Hepatocyte (in vitro differentiated cells): ENCODE measurements at regions not wholly inside any gene's neighbourhood (a gene's known extent, or its start where the extent isn't known, plus 50 kb on each side); places are given as distances from the start of the nearest gene placed in this dataset.

Experiments
- DNase-seq: peaks from one replicate; pipeline ENCODE4 v3.0.0-alpha.2; 2016; ENCODE audit warnings: low spot score
- H2AFZ ChIP-seq: fragments of 200-600 bp; sonication (generic); 2 replicates; pipeline ENCODE4 v1.6.0; 2016; ENCODE audit warnings: antibody characterized with exemption, mild to moderate bottlenecking
- H3K27ac ChIP-seq: fragments of 200-600 bp; sonication (generic); 2 replicates; pipeline ENCODE4 v1.5.1; 2016; ENCODE audit warnings: mild to moderate bottlenecking
- H3K27me3 ChIP-seq: fragments of 200-600 bp; sonication (generic); 2 replicates; pipeline ENCODE4 v1.6.1; 2016
- H3K36me3 ChIP-seq: fragments of 200-600 bp; sonication (generic); replicated peaks from 2 replicates; pipeline ENCODE4 v1.5.1; 2016; ENCODE audit warnings: low read depth; ENCODE audit not compliant: insufficient read depth
- H3K4me1 ChIP-seq: fragments of 200-600 bp; sonication (generic); 2 replicates; pipeline ENCODE4 v1.5.1; 2016; ENCODE audit warnings: mild to moderate bottlenecking, moderate library complexity; ENCODE audit not compliant: insufficient read depth
- H3K4me2 ChIP-seq: fragments of 200-600 bp; sonication (generic); 2 replicates; pipeline ENCODE4 v1.6.0; 2016
- H3K4me3 ChIP-seq: fragments of 200-600 bp; sonication (generic); 2 replicates; pipeline ENCODE4 v1.5.1; 2016; ENCODE audit warnings: mild to moderate bottlenecking
- H3K79me2 ChIP-seq: fragments of 200-600 bp; sonication (generic); 2 replicates; pipeline ENCODE4 v1.6.0; 2017; ENCODE audit warnings: mild to moderate bottlenecking
- H3K9me2 ChIP-seq: fragments of 200-600 bp; sonication (generic); replicated peaks from 2 replicates; pipeline ENCODE4 v1.6.0; 2017; ENCODE audit warnings: mild to moderate bottlenecking; ENCODE audit not compliant: insufficient read depth
- H3K9me3 ChIP-seq: fragments of 200-600 bp; sonication (generic); 2 replicates; pipeline ENCODE4 v1.5.1; 2016; ENCODE audit warnings: low read depth, mild to moderate bottlenecking
- H4K20me1 ChIP-seq: fragments of 200-600 bp; sonication (generic); 2 replicates; pipeline ENCODE4 v1.6.0; 2016; ENCODE audit warnings: mild to moderate bottlenecking; ENCODE audit not compliant: insufficient read depth, poor library complexity, severe bottlenecking
- CTCF ChIP-seq: fragments of 200-600 bp; sonication (generic); IDR thresholded peaks from 2 replicates; pipeline ENCODE4 v1.5.1; 2016; ENCODE audit warnings: antibody characterized with exemption, mild to moderate bottlenecking; ENCODE audit not compliant: poor library complexity
- EZH2 ChIP-seq: fragments of 200-600 bp; sonication (generic); IDR thresholded peaks from 2 replicates; pipeline ENCODE4 v1.6.1; 2016; ENCODE audit warnings: antibody characterized with exemption, mild to moderate bottlenecking, borderline replicate concordance
- EZH2phosphoT487 ChIP-seq: fragments of 200-600 bp; sonication (generic); IDR thresholded peaks from one replicate; pipeline ENCODE4 v1.6.1; 2018; ENCODE audit warnings: antibody characterized with exemption, mild to moderate bottlenecking, low read depth, moderate library complexity; ENCODE audit not compliant: unreplicated experiment, severe bottlenecking
- WGBS: methylation state at CpG from one replicate; pipeline ENCODE4 v1.1.6; 2016; ENCODE audit warnings: low lambda C conversion rate; ENCODE audit errors: missing lambda C conversion rate; 5-methylcytosine and 5-hydroxymethylcytosine counted together

DNA sequence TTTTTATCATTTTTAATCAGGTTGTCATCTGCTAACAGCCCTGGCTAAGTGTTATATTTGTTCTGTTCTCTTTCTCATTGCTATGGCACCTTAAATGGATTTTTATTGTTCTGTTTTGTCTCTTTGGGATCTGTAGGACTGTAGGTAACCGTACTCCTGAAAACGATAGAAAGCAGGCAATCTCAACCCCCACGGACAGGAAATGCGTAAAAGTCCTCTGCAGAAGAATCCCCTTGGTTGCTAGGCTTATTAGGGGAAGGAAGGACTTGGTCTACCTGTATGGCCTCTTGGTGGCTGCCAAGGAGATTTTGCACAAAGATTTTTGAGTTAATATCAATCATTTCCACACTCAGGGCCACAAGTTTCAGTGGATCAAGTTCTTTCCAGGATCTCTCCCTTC is 571.9 kb upstream of the ZNF385D start:
- 49% methylated on average over 4 of the region's 4 CpGs for WGBS
- H3K36me3 ChIP-seq: no peaks in the 10 kb centered on the region
- H3K4me2 ChIP-seq: no peak overlapping the region

DNA sequence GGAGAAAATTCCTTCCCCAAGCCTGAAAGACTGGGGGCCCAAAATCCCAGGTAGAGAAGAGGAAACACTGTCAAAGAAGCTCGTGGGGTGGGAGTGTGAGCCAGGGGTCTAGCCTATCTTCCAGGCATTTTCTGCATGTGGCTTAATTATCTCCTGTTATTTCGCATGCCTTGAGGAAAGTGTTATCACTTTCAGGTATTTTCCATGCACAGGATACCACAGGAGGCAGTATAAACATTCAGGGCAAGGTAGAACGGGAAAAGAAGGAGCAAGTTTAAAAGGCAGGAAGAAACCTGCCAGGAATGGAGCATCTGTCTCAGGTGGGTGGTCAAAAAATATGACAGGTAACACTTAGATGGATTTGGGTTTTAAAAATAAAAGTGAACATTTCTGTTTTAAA is 575.3 kb upstream of the ZNF385D start:
- no peaks in the 10 kb centered on the region for H3K27me3 ChIP-seq

More for the DNA sequence above, 571.9 kb upstream of the ZNF385D start:
- Histone ChIP-seq H3K27me3 (no peaks in the 10 kb centered on the region), H3K9me3 (no peaks in the 10 kb centered on the region), H3K27ac (no peak overlapping the region), H2AFZ (no peak overlapping the region), H3K79me2 (no peaks in the 10 kb centered on the region), H3K9me2 (no peaks in the 10 kb centered on the region), H3K4me1 (no peaks in the 10 kb centered on the region), H4K20me1 (no peaks in the 10 kb centered on the region), H3K4me3 (no peak overlapping the region)
- TF ChIP-seq EZH2phosphoT487: no peak
- no peak for DNase-seq

DNA sequence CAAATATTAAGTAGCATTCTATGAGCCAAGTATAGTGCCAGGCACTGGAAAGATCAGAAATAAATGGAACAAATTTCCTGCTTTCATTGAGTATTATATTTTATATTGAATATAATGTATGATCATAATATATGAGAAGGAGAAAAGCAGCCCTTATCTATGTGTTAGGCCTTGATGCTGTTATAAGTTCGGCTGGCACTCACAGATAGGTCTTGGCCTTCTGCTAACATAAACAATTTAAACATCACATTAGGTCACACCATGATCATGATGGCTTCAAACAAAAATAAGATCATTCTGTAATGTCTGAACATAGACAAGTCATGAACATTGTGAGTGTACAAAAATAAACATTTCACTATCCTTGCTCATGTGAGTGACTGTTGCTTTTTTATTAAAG is 584.0 kb upstream of the ZNF385D start:
- 61% methylated on average over 1 of the region's 1 CpG for WGBS
- no peak overlapping the region for H3K4me3 ChIP-seq
- no peak overlapping the region for H3K4me2 ChIP-seq
- no peaks in the 10 kb centered on the region for H4K20me1 ChIP-seq
- H2AFZ ChIP-seq: no peak overlapping the region
- H3K79me2 ChIP-seq: no peaks in the 10 kb centered on the region
- DNase-seq: no peak
- H3K27ac ChIP-seq: no peak overlapping the region
- H3K4me1 ChIP-seq: no peaks in the 10 kb centered on the region
- H3K9me2 ChIP-seq: no peaks in the 10 kb centered on the region
- H3K9me3 ChIP-seq: no peaks in the 10 kb centered on the region
- H3K36me3 ChIP-seq: no peaks in the 10 kb centered on the region
- H3K27me3 ChIP-seq: no peaks in the 10 kb centered on the region
- TF ChIP-seq EZH2: no peak
- TF ChIP-seq CTCF: no peak
- no peak for TF ChIP-seq EZH2phosphoT487

More for the DNA sequence above, 575.3 kb upstream of the ZNF385D start:
- H3K9me3 ChIP-seq: no peaks in the 10 kb centered on the region
- no peaks in the 10 kb centered on the region for H3K4me1 ChIP-seq
- no peak for DNase-seq
- no peak overlapping the region for H3K4me2 ChIP-seq
- no peaks in the 10 kb centered on the region for H4K20me1 ChIP-seq
- WGBS: 54% methylated on average over 3 of the region's 3 CpGs
- TF ChIP-seq CTCF: no peak
- H3K4me3 ChIP-seq: no peak overlapping the region
- H3K27ac ChIP-seq: no peak overlapping the region
- no peaks in the 10 kb centered on the region for H3K9me2 ChIP-seq
- H2AFZ ChIP-seq: no peak overlapping the region
- H3K36me3 ChIP-seq: no peaks in the 10 kb centered on the region
- no peaks in the 10 kb centered on the region for H3K79me2 ChIP-seq

- Histone ChIP-seq H4K20me1 (no peaks in the 10 kb centered on the region), H3K9me3 (no peaks in the 10 kb centered on the region), H3K4me2 (no peak overlapping the region), H3K4me1 (no peaks in the 10 kb centered on the region), H3K36me3 (no peaks in the 10 kb centered on the region), H3K27ac (no peak overlapping the region), H2AFZ (no peak overlapping the region), H3K27me3 (no peaks in the 10 kb centered on the region), H3K4me3 (no peak overlapping the region), H3K9me2 (no peaks in the 10 kb centered on the region), H3K79me2 (no peaks in the 10 kb centered on the region)
- DNase-seq: no peak
- no peak for TF ChIP-seq EZH2phosphoT487
- no peak for TF ChIP-seq EZH2
- TF ChIP-seq CTCF: no peak
- WGBS: 60% methylated on average over 3 of the region's 3 CpGs
Observed at GRCh38 chr3:22349215-22349851, 598.3 kb upstream of the ZNF385D start.
